ENCODE measurements at regions not wholly inside any gene's neighbourhood (a gene's known extent, or its start where the extent isn't known, plus 50 kb on each side); places are given as distances from the start of the nearest gene placed in this dataset.

DNA sequence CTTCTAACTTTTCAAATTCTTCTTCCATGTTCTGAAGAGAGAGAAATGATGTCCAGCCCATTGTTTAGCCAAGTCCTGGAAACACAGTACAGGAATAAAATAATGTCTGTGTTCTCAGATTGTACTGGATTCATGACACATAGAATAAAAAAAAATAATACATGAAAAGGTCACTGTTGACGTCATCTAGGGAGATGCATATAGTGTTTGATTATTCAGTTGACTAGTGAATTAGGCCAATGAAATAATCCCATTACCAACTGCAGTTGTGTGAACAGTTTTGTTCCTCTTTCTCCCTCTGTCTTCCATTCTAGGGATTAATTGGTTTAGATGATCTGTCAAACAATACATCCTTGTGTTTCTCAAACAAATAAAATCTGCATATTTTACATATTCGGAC, 222.8 kb downstream of the ALDH8A1 start:
- Histone ChIP-seq H3K79me2 (ENCODE audit: control insufficient read depth, insufficient read depth, low read length) (no peaks in the 10 kb centered on the region), H3K27ac (ENCODE audit: extremely low read depth, low read depth, low read length) (no peak overlapping the region), H2AFZ (ENCODE audit: low read depth, low read length) (no peak overlapping the region), H4K20me1 (replicated peaks; ENCODE audit: control insufficient read depth, insufficient read depth, low read length) (no peaks in the 10 kb centered on the region), H3K27me3 (ENCODE audit: control insufficient read depth in 2 of 2, insufficient read depth in 2 of 2, low read length in 2 of 2) (peaks cover 15 to 19% of the 10 kb centered on the region in 2 experiments; a peak in 4 of 5 replicates), H3K9me1 (ENCODE audit: control insufficient read depth, insufficient read depth, low read length) (no peaks in the 10 kb centered on the region), H3K4me1 (replicated peaks in 1 of 2; ENCODE audit: control insufficient read depth in 2 of 2, insufficient read depth in 2 of 2, low read length in 2 of 2) (no peaks in the 10 kb centered on the region), H3K9ac (ENCODE audit: insufficient read depth in 1 of 2, low read depth in 2 of 2, low read length in 2 of 2) (no peak overlapping the region), H3K36me3 (ENCODE audit: control insufficient read depth, insufficient read depth, low read length) (no peaks in the 10 kb centered on the region), H3K4me2 (ENCODE audit: insufficient read depth, low read length) (no peak overlapping the region), H3K9me3 (replicated peaks; ENCODE audit: control insufficient read depth, insufficient read depth, low read depth, low read length) (no peaks in the 10 kb centered on the region), H3K4me3 (no peak overlapping the region)
- TF ChIP-seq EP300 (IDR thresholded peaks at IDR 0.05; ENCODE audit: low read length) = no peak
- no peak for TF ChIP-seq ZNF197 (CRISPR knock-in tag; IDR thresholded peaks at IDR 0.05; ENCODE audit: low read depth)
- no peak for TF ChIP-seq ZBTB34 (CRISPR knock-in tag; IDR thresholded peaks at IDR 0.05)
- TF ChIP-seq ZNF121 (CRISPR knock-in tag; conservative IDR thresholded peaks at IDR 0.05) = no peak
- no peak for TF ChIP-seq ZNF778 (CRISPR knock-in tag; IDR thresholded peaks at IDR 0.05)
- TF ChIP-seq, protein P1, sequence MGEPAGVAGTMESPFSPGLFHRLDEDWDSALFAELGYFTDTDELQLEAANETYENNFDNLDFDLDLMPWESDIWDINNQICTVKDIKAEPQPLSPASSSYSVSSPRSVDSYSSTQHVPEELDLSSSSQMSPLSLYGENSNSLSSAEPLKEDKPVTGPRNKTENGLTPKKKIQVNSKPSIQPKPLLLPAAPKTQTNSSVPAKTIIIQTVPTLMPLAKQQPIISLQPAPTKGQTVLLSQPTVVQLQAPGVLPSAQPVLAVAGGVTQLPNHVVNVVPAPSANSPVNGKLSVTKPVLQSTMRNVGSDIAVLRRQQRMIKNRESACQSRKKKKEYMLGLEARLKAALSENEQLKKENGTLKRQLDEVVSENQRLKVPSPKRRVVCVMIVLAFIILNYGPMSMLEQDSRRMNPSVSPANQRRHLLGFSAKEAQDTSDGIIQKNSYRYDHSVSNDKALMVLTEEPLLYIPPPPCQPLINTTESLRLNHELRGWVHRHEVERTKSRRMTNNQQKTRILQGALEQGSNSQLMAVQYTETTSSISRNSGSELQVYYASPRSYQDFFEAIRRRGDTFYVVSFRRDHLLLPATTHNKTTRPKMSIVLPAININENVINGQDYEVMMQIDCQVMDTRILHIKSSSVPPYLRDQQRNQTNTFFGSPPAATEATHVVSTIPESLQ (CRISPR knock-in tag; IDR thresholded peaks at IDR 0.05) = no peak
- TF ChIP-seq MAFF (IDR thresholded peaks at IDR 0.05; ENCODE audit: low read length) = no peak
- TF ChIP-seq ZNF239 (CRISPR knock-in tag; IDR thresholded peaks at IDR 0.05) = no peak
- TF ChIP-seq EGR1 (conservative IDR thresholded peaks at IDR 0.05) = no peak
- TF ChIP-seq ZNF76 (CRISPR knock-in tag; IDR thresholded peaks at IDR 0.05; ENCODE audit: borderline replicate concordance) = no peak
- no peak for TF ChIP-seq NR3C1 (CRISPR knock-in tag; IDR thresholded peaks at IDR 0.05)
- no peak for TF ChIP-seq RBFOX2 (IDR thresholded peaks at IDR 0.05; ENCODE audit: low read depth, low read length)
- TF ChIP-seq BRCA1 (IDR thresholded peaks at IDR 0.05) = no peak
- no peak for TF ChIP-seq BRCA1 (CRISPR knock-in tag; IDR thresholded peaks at IDR 0.05)
- TF ChIP-seq SUPT5H (IDR thresholded peaks at IDR 0.05) = no peak
- TF ChIP-seq MIER1 (IDR thresholded peaks at IDR 0.05; ENCODE audit: low read depth) = no peak
- TF ChIP-seq, protein P2, sequence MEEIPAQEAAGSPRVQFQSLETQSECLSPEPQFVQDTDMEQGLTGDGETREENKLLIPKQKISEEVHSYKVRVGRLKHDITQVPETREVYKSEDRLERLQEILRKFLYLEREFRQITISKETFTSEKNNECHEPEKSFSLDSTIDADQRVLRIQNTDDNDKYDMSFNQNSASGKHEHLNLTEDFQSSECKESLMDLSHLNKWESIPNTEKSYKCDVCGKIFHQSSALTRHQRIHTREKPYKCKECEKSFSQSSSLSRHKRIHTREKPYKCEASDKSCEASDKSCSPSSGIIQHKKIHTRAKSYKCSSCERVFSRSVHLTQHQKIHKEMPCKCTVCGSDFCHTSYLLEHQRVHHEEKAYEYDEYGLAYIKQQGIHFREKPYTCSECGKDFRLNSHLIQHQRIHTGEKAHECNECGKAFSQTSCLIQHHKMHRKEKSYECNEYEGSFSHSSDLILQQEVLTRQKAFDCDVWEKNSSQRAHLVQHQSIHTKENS (CRISPR knock-in tag; IDR thresholded peaks at IDR 0.05) = no peak
- CTCF ChIA-PET (ENCODE audit: low intra/inter-chr PET ratio) = no interaction called here
- intact Hi-C loops (cut with micrococcal nuclease) = no loop called here
- DNase-seq (ENCODE audit: extremely low read depth in 1 of 4, low spot score in 3 of 4) (no peak), ATAC-seq (no peak), FAIRE-seq (no peak)
- 3% methylated on average over 2 of the region's 2 CpGs for WGBS (ENCODE audit: insufficient coverage, low coverage, missing lambda C conversion rate)
- in situ Hi-C loops (cut with MboI) = no loop called here
- POLR2A ChIA-PET = interaction anchor here (0.5 kb wide), 1 partner anchor 23 kb away, joined by 3 read pairs; no protein-coding TSS in a partner anchor
- BruUV-seq (replicated peaks) = no TSS peak
